ENCODE measurements at regions not wholly inside any gene's neighbourhood (a gene's known extent, or its start where the extent isn't known, plus 50 kb on each side); places are given as distances from the start of the nearest gene placed in this dataset.

DNA sequence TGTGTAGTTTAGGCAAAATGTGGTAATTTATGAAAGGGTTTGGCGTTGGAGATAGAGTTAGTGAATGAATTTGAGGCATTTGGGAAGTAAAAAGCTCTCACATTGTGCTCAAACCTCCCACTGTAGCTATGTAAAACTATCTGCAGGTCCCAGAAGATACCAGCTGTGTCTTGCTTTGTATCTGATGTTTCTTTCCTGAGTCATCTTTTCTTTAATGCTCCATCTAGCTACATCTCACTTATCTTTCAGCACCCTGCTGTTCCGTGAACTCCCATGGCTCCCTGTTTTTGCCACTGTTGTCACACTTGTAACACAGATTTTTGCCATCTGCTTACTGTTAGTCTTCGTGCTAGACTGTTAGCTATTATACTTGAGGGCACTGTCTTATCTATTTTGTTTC lies 253.1 kb downstream of the NPR3 start:
- Histone ChIP-seq H3K9me3 (no peaks in the 10 kb centered on the region), H3K4me1 (no peaks in the 10 kb centered on the region), H3K27ac (no peak overlapping the region), H3K36me3 (no peaks in the 10 kb centered on the region), H3K4me3 (no peak overlapping the region), H3K27me3 (no peaks in the 10 kb centered on the region)
- WGBS, 2 donors: 41 to 42% methylated on average over 3 of the region's 3 CpGs
- TF ChIP-seq CTCF (IDR thresholded peaks at IDR 0.05): no peak
- DNase-seq (no peak), ATAC-seq (no peak)
- intact Hi-C loops (cut with DNase I): no loop called here

GRCh38 chr5:32973646-32974045 lies 262.5 kb downstream of the NPR3 start:
- no peak for TF ChIP-seq CTCF (IDR thresholded peaks at IDR 0.05)

DNA sequence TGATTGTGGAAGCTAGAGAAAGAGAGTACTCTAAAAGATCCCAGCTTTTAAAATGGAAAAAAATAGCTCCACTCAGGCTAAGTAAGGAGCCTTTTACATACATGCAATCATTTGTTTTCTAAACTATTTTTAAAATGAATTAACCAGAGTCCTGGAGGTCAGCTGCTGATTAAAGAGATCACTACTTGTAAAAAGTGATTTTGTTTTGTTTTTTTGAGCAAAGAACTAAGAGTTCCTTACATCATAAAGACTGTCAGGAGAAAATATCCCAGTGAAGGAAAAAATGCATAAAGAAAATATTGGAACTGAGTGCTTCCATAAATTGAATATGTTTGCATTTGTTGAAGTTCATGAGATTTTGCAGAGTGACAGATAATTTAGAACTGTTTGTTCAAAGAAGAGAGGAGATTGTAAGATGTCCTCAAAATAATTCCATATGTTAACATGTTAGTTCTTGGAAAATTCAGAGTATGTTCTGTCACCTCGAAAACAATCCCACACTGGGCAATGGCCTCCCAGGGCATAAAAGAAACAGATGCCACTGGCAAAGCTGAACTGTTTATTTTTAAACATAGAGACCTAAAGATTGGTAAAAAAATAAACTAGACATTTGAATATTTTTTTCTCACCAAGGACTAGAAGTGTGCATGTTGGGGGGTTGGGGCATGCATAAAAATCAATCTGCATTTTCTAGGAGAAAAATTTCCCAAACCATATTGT lies 264.7 kb downstream of the NPR3 start:
- 68 to 77% methylated on average over 1 of the region's 1 CpG for WGBS, 2 donors
- H3K4me3 ChIP-seq: no peak overlapping the region
- DNase-seq: no peak
- intact Hi-C loops (cut with DNase I): no loop called here
- no peaks in the 10 kb centered on the region for H3K4me1 ChIP-seq
- ATAC-seq: no peak
- no peak for TF ChIP-seq CTCF (IDR thresholded peaks at IDR 0.05)
- no peaks in the 10 kb centered on the region for H3K27me3 ChIP-seq
- no peak overlapping the region for H3K27ac ChIP-seq
- no peaks in the 10 kb centered on the region for H3K9me3 ChIP-seq
- H3K36me3 ChIP-seq: no peaks in the 10 kb centered on the region

More at GRCh38 chr5:32973646-32974045, 262.5 kb downstream of the NPR3 start:
- H3K27me3 ChIP-seq: no peaks in the 10 kb centered on the region
- ATAC-seq (no peak), DNase-seq (no peak)
- no peaks in the 10 kb centered on the region for H3K4me1 ChIP-seq
- no peaks in the 10 kb centered on the region for H3K36me3 ChIP-seq
- intact Hi-C loops (cut with DNase I): no loop called here
- H3K9me3 ChIP-seq: no peaks in the 10 kb centered on the region
- no peak overlapping the region for H3K4me3 ChIP-seq
- no peak overlapping the region for H3K27ac ChIP-seq

GRCh38 chr5:32981061-32981460 lies 269.9 kb downstream of the NPR3 start:
- ATAC-seq (no peak), DNase-seq (no peak)
- Histone ChIP-seq H3K36me3 (no peaks in the 10 kb centered on the region), H3K4me3 (no peak overlapping the region), H3K27ac (no peak overlapping the region), H3K27me3 (no peaks in the 10 kb centered on the region), H3K9me3 (peaks cover 0 to 14% (median 0%) of the 10 kb centered on the region in 11 donors), H3K4me1 (no peaks in the 10 kb centered on the region)
- intact Hi-C loops (cut with DNase I): no loop called here
- no peak for TF ChIP-seq CTCF (IDR thresholded peaks at IDR 0.05)

All from heart right ventricle (tissue), 16 donors.